Fibroblast of the aortic adventitia (primary cell): ENCODE measurements at regions not wholly inside any gene's neighbourhood (a gene's known extent, or its start where the extent isn't known, plus 50 kb on each side); places are given as distances from the start of the nearest gene placed in this dataset.
"Not testable (repeated sequence)": the region's sequence is repeated elsewhere in the genome, so short reads cannot be mapped to it uniquely, and the experiment has no call there.

Experiments
- DNase-seq: peaks from one replicate; pipeline ENCODE4 v3.0.0-alpha.2; 2010; ENCODE audit warnings: low read depth
- H3K4me3 ChIP-seq: 2 replicates; pipeline ENCODE4 v1.5.1; 2011; ENCODE audit warnings: low read depth, mild to moderate bottlenecking, control low read depth, low read length, moderate library complexity
- TF ChIP-seq, protein P1 (sequence below): IDR thresholded peaks from 2 replicates; pipeline ENCODE4 v1.5.1; 2011; ENCODE audit warnings: mild to moderate bottlenecking, low read length, control low read depth, inconsistent platforms; ENCODE audit not compliant: insufficient read depth

DNA sequence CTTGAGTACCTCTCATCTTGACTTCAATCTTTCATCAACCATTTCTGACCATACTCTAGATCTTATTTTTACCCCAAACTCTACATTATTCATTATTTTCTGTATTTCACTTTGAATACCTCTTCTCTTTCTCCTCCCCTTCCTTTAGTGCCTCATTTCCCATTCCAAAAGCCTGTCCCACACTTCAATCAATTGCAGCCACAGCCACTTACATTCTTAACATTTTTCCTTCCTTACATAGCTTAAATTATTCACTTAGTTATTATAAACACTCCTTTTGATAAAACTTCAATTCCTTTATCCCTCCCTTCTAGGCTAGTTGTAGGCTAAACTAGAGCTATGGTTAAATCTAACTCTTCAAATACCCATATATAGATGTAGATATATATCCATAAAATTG is 344.0 kb downstream of the PRR16 start:
- TF ChIP-seq, protein P1, sequence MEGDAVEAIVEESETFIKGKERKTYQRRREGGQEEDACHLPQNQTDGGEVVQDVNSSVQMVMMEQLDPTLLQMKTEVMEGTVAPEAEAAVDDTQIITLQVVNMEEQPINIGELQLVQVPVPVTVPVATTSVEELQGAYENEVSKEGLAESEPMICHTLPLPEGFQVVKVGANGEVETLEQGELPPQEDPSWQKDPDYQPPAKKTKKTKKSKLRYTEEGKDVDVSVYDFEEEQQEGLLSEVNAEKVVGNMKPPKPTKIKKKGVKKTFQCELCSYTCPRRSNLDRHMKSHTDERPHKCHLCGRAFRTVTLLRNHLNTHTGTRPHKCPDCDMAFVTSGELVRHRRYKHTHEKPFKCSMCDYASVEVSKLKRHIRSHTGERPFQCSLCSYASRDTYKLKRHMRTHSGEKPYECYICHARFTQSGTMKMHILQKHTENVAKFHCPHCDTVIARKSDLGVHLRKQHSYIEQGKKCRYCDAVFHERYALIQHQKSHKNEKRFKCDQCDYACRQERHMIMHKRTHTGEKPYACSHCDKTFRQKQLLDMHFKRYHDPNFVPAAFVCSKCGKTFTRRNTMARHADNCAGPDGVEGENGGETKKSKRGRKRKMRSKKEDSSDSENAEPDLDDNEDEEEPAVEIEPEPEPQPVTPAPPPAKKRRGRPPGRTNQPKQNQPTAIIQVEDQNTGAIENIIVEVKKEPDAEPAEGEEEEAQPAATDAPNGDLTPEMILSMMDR, result no peak
- H3K4me3 ChIP-seq, result no peak overlapping the region
- DNase-seq, result no peak

DNA sequence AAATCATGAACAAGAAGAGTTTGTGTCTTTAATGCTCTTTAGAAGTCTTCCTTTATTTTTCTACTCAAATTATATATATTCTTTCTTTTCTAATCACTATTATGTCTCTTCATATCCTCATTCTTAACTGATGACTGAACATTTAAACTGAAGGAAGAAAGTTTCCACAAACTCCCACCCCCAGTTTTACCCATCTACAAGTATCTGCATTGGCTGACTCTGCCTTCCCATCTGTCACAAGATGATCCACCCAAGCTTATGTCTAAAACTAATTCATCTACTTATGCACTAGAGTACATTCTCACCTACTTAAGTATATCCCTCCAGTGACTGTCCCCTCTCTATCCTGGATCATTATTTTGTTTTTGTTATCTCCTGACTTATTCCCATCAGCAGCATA is 344.5 kb downstream of the PRR16 start:
- TF ChIP-seq, protein P1, result no peak
- no peak overlapping the region for H3K4me3 ChIP-seq
- DNase-seq, result no peak

DNA sequence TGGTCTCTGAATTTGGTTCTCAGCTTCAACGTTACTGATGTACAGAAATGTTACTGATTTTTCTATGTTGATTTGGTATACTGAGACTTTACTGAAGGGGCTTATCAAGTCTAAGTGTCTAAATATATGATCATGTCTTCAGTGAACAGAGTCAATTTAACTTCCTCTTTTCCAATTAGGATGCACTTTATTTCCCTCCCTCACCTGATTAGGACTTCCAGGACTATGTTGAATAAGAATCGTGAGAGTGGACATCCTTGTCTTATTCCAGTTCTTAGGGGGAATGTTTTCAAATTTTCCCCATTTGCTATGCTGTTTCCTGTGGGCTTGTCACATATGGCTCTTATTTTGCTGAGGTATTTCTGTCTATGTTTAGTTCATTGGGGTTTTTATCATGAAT is 349.5 kb downstream of the PRR16 start:
- H3K4me3 ChIP-seq, result no peak overlapping the region

DNA sequence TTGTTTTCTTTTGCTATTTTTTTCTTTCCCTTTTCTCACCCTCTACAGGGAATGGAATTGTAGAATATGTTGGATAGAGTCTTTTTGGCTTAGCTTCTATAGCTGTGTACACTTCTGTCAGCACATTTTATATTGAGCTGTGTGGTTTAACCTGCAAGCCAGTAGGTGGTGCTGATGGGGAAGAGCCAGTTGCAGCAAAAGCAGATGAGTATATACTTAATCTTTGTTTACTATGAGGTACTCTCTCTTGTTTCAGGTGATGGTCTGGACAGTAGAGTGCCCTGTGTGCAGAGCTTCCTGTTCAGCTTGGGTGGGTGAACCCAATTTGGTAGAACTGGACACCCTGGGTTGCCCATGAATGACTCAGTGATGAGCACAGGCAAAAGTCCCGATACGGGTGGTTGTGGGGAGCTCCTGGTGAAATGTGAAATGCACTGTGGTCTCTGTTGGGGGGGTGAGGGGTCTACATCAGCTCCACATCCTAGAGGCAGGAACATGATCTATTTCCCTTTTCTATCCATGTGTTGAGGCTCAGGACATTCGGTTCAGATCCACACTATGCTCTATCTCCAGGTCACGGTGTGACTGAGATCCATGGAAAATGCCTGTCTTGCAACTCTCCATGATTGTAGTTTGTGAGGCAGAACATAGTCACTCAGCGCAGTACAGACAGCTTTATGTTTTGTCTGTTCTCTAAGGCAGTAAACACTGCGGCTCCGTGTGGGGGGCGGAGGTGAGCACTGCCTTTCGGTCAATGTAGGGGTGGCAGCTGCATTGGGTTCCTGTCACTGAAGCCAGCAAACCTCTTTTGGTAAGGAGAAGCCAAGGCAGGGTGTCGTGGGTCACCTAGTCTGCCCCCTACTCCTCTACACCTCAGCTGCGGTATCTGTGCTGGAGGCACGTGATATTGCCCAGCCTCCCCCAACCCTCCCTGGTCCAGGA is 353.2 kb downstream of the PRR16 start:
- DNase-seq, result peak; percentile 21
- no peak overlapping the region for H3K4me3 ChIP-seq
- TF ChIP-seq, protein P1, result peak; percentile 62

More for the DNA sequence above, 349.5 kb downstream of the PRR16 start:
- TF ChIP-seq, protein P1, result no peak
- DNase-seq, result no peak

DNA sequence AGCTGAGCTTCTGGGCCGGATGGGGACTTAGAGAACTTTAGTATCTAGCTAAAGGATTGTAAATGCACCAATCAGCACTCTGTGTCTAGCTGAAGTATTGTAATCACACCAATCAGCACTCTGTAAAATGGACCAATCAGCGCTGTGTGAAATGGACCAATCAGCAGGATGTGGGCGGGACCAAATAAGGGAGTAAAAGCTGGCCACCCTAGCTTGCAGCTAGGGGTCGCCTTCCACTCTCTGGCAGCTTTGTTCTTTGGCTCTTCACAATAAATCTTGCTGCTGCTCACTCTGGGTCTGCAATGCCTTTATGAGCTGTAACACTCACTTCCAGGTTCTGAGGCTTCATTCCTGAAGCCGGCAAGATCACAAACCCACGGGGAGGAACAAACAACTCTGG is 354.0 kb downstream of the PRR16 start:
- TF ChIP-seq, protein P1, result no peak
- no peak for DNase-seq
- H3K4me3 ChIP-seq, result no peak overlapping the region

DNA sequence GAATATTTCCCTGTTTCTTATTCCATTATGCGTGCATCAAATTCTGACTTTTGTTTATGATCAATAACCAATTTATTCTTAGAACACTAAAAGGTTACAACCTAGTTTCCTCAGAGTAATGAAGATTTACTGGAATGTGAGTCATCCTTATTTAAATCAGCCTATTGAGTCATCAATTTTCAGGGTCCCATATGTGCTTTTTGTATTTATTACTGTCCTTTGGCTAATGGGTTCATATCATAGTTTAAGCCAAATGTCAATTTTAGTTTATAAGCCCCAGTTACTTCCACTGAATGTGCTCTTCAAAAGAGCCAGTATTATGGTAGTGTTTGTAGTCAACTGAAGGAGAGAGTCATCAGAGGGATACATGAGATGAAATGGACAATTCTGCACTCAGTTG is 359.2 kb downstream of the PRR16 start:
- TF ChIP-seq, protein P1, result no peak
- no peak overlapping the region for H3K4me3 ChIP-seq
- DNase-seq, result no peak

DNA sequence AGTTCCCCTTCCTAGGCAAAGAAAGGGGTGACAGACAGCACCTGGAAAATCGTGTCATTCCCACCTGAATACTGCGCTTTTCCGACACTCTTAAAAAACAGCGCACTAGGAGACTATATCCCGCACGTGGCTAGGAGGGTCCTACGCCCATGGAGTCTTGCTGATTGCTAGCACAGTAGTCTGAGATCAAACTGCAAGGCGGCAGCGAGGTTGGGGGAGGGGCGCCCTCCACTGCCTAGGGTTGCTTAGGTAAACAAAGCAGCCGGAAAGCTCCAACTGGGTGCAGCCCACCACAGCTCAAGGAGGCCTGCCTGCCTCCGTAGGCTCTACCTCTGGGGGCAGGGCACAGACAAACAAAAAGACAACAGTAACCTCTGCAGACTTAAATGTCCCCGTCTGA is 367.5 kb downstream of the PRR16 start:
- DNase-seq, H3K4me3 ChIP-seq: not testable (repeated sequence)
